HAP-1 (cell line): ENCODE measurements at regions not wholly inside any gene's neighbourhood (a gene's known extent, or its start where the extent isn't known, plus 50 kb on each side); places are given as distances from the start of the nearest gene placed in this dataset.
A peak's percentile ranks its signal among the peaks of the same experiment; 100 is the strongest.

Source experiments
- DNase-seq, 2 experiments: peaks; one replicate each; pipeline ENCODE4 v3.0.0-alpha.2; 2016 to 2020; ENCODE audit warnings: low spot score in 2 of 2
- H3K27me3 ChIP-seq: fragments of 250-450 bp; sonication (Bioruptor Pico); 2 replicates; pipeline ENCODE4 v1.5.1; 2020; ENCODE audit warnings: low read depth, mild to moderate bottlenecking, moderate library complexity
- H3K36me3 ChIP-seq: fragments of 250-450 bp; sonication (Bioruptor Pico); replicated peaks from 2 replicates; pipeline ENCODE4 v1.5.1; 2020; ENCODE audit warnings: mild to moderate bottlenecking
- H3K4me1 ChIP-seq: fragments of 250-450 bp; sonication (Bioruptor Pico); 2 replicates; pipeline ENCODE4 v1.5.1; 2020; ENCODE audit warnings: mild to moderate bottlenecking
- H3K4me3 ChIP-seq: fragments of 250-450 bp; sonication (Bioruptor Pico); 2 replicates; pipeline ENCODE4 v1.5.1; 2020; ENCODE audit warnings: mild to moderate bottlenecking, moderate library complexity
- H3K9me3 ChIP-seq: fragments of 250-450 bp; sonication (Bioruptor Pico); 2 replicates; pipeline ENCODE4 v1.5.1; 2020; ENCODE audit warnings: mild to moderate bottlenecking, moderate library complexity
- in situ Hi-C: fragments of 300-500 bp; cut with MboI; formaldehyde crosslinking; loops from 3 replicates; pipeline ENCODE4 v1.14.3; 2020; ENCODE audit warnings: low sequenced_read_pairs, inconsistent platforms, mixed read lengths

GRCh38 chr16:51825779-51826178 lies 674.7 kb upstream of the SALL1 start:
- Histone ChIP-seq H3K27me3 (no peaks in the 10 kb centered on the region), H3K4me3 (no peak overlapping the region), H3K9me3 (no peaks in the 10 kb centered on the region), H3K4me1 (no peaks in the 10 kb centered on the region), H3K36me3 (no peaks in the 10 kb centered on the region)
- in situ Hi-C loops: no loop called here
- no peak for DNase-seq

- Histone ChIP-seq H3K9me3 (no peaks in the 10 kb centered on the region), H3K4me1 (no peaks in the 10 kb centered on the region), H3K4me3 (no peak overlapping the region), H3K27me3 (no peaks in the 10 kb centered on the region), H3K36me3 (no peaks in the 10 kb centered on the region)
- in situ Hi-C loops: no loop called here
- DNase-seq: no peak
Observed at GRCh38 chr16:51822471-51822870, 671.4 kb upstream of the SALL1 start.

- no peak for DNase-seq
- in situ Hi-C loops: no loop called here
- H3K4me1 ChIP-seq: no peaks in the 10 kb centered on the region
- H3K27me3 ChIP-seq: no peaks in the 10 kb centered on the region
- no peaks in the 10 kb centered on the region for H3K36me3 ChIP-seq
- H3K4me3 ChIP-seq: no peak overlapping the region
- no peaks in the 10 kb centered on the region for H3K9me3 ChIP-seq
Observed at GRCh38 chr16:51821527-51821926, 670.5 kb upstream of the SALL1 start.

- no peaks in the 10 kb centered on the region for H3K27me3 ChIP-seq
- no peaks in the 10 kb centered on the region for H3K36me3 ChIP-seq
- DNase-seq: no peak
- no peak overlapping the region for H3K4me3 ChIP-seq
- in situ Hi-C loops: no loop called here
- H3K4me1 ChIP-seq: no peaks in the 10 kb centered on the region
- H3K9me3 ChIP-seq: no peaks in the 10 kb centered on the region
Observed at GRCh38 chr16:51820176-51820575, 669.1 kb upstream of the SALL1 start.

- DNase-seq: peak; percentile 36 to 75
- in situ Hi-C loops: no loop called here
- no peaks in the 10 kb centered on the region for H3K9me3 ChIP-seq
- H3K27me3 ChIP-seq: no peaks in the 10 kb centered on the region
- H3K4me3 ChIP-seq: no peak overlapping the region
- H3K4me1 ChIP-seq: no peaks in the 10 kb centered on the region
- H3K36me3 ChIP-seq: no peaks in the 10 kb centered on the region
Observed at GRCh38 chr16:51818342-51818944, 667.4 kb upstream of the SALL1 start.

GRCh38 chr16:51816929-51817328 lies 665.9 kb upstream of the SALL1 start:
- Histone ChIP-seq H3K27me3 (peaks cover under 1% of the 10 kb centered on the region; the same call in 1 of the 2 replicates), H3K4me3 (no peak overlapping the region), H3K4me1 (no peaks in the 10 kb centered on the region), H3K9me3 (no peaks in the 10 kb centered on the region), H3K36me3 (no peaks in the 10 kb centered on the region)
- in situ Hi-C loops: no loop called here
- no peak for DNase-seq

- no peaks in the 10 kb centered on the region for H3K9me3 ChIP-seq
- H3K4me1 ChIP-seq: no peaks in the 10 kb centered on the region
- no peak overlapping the region for H3K4me3 ChIP-seq
- DNase-seq: no peak
- peaks cover 4% of the 10 kb centered on the region; the same call in 1 of the 2 replicates for H3K27me3 ChIP-seq
- H3K36me3 ChIP-seq: no peaks in the 10 kb centered on the region
- in situ Hi-C loops: no loop called here
Observed at GRCh38 chr16:51815523-51815922, 664.5 kb upstream of the SALL1 start.

GRCh38 chr16:51814617-51815016 lies 663.5 kb upstream of the SALL1 start:
- DNase-seq: no peak
- Histone ChIP-seq H3K36me3 (no peaks in the 10 kb centered on the region), H3K4me1 (no peaks in the 10 kb centered on the region), H3K9me3 (no peaks in the 10 kb centered on the region), H3K4me3 (no peak overlapping the region), H3K27me3 (peaks cover 4% of the 10 kb centered on the region; the same call in 1 of the 2 replicates)
- in situ Hi-C loops: no loop called here

DNA sequence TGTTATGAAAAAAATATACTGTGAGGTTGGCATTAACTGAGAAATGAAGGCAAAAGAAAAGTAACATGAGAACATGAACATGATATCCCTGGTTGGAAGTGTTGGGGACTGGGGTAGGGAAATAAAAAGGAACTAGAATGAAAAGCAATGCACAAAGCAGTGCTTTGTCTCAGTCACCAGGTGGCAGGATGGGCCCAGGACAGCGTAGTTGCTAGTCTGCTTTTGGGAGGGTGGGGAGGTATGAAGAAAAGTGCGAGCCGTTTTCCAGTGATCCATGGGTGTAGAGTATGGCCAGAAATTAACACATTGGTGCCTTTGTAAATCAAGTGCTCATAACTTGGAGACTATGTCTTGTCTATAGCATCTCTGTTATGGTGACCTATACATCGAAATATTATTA lies 662.5 kb upstream of the SALL1 start:
- DNase-seq: peak in 1 of 2 experiments; percentile 24
- no peak overlapping the region for H3K4me3 ChIP-seq
- H3K36me3 ChIP-seq: no peaks in the 10 kb centered on the region
- H3K4me1 ChIP-seq: no peaks in the 10 kb centered on the region
- no peaks in the 10 kb centered on the region for H3K9me3 ChIP-seq
- in situ Hi-C loops: no loop called here
- H3K27me3 ChIP-seq: peaks cover 4% of the 10 kb centered on the region; the same call in 1 of the 2 replicates

GRCh38 chr16:51812945-51813344 lies 661.9 kb upstream of the SALL1 start:
- Histone ChIP-seq H3K36me3 (no peaks in the 10 kb centered on the region), H3K27me3 (peaks cover 4% of the 10 kb centered on the region; the same call in 1 of the 2 replicates), H3K4me3 (no peak overlapping the region), H3K9me3 (no peaks in the 10 kb centered on the region), H3K4me1 (no peaks in the 10 kb centered on the region)
- in situ Hi-C loops: no loop called here
- DNase-seq: no peak

GRCh38 chr16:51807551-51807950 lies 656.5 kb upstream of the SALL1 start:
- in situ Hi-C loops: no loop called here

GRCh38 chr16:51801635-51802034 lies 650.6 kb upstream of the SALL1 start:
- Histone ChIP-seq H3K4me3 (no peak overlapping the region), H3K4me1 (peaks cover 14% of the 10 kb centered on the region), H3K9me3 (no peaks in the 10 kb centered on the region), H3K36me3 (no peaks in the 10 kb centered on the region), H3K27me3 (no peaks in the 10 kb centered on the region)
- no peak for DNase-seq
- in situ Hi-C loops: no loop called here

More at GRCh38 chr16:51807551-51807950, 656.5 kb upstream of the SALL1 start:
- peaks cover 4% of the 10 kb centered on the region; the same call in 1 of the 2 replicates for H3K27me3 ChIP-seq
- H3K9me3 ChIP-seq: no peaks in the 10 kb centered on the region; the same call in 1 of the 2 replicates
- H3K4me3 ChIP-seq: no peak overlapping the region
- no peak for DNase-seq
- no peaks in the 10 kb centered on the region for H3K36me3 ChIP-seq
- H3K4me1 ChIP-seq: no peaks in the 10 kb centered on the region

DNA sequence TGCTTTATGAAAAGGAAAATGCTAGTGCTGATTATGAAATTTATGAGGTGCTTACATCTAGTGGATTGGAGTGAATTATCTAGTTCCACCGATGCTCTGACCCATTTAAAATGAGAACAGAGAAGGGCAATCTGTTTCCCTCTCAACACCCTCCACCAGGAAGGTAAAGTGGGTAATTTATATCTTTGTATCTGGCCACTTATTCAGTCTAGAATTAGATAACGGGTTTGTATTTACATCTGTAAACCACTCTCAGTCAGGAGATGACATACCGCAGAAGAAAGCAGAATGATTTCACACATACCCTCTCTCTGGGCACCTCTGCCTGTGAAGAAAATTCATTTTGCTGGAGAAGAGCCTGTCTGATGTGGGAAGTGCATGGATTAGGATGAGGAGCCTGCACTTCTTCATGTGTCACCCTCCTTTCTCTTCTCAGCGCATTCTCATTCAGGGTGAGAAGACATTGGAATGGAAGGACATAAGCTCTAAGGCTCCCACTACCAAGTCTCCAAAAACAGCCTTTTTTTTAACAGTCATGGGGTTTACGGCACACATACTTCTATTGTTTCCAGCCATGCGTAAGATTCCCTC lies 646.7 kb upstream of the SALL1 start:
- no peaks in the 10 kb centered on the region for H3K36me3 ChIP-seq
- no peak overlapping the region for H3K4me3 ChIP-seq
- no peaks in the 10 kb centered on the region for H3K27me3 ChIP-seq
- no peaks in the 10 kb centered on the region for H3K9me3 ChIP-seq
- peaks cover 17% of the 10 kb centered on the region for H3K4me1 ChIP-seq
- DNase-seq: no peak
- in situ Hi-C loops: no loop called here

DNA sequence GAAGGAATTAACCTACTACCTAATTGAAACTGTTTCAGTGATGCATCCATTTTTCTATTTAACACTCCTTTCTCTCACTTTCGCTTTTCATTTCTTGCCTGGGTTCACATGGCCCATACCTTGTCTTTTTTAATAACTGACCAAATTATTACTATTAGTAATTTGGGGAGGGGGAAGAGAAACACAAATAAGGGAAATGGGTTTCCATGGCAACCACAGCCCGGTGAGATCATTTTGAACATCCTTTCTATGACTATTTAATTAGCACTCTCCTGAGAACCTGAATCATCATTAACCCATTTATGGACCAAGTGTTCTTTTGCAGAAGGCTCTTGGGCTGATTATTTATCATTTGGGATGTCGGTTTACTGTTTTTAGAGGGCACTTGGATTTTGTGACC lies 628.2 kb upstream of the SALL1 start:
- Histone ChIP-seq H3K4me3 (no peak overlapping the region), H3K27me3 (0 out of 2 replicates have a peak, but pooled peaks cover 3% of the 10 kb centered on the region), H3K9me3 (no peaks in the 10 kb centered on the region), H3K36me3 (no peaks in the 10 kb centered on the region), H3K4me1 (no peaks in the 10 kb centered on the region)
- in situ Hi-C loops: no loop called here
- no peak for DNase-seq
